ENCODE measurements at regions not wholly inside any gene's neighbourhood (a gene's known extent, or its start where the extent isn't known, plus 50 kb on each side); places are given as distances from the start of the nearest gene placed in this dataset.
"Not testable (repeated sequence)": the region's sequence is repeated elsewhere in the genome, so short reads cannot be mapped to it uniquely, and the experiment has no call there.

DNA sequence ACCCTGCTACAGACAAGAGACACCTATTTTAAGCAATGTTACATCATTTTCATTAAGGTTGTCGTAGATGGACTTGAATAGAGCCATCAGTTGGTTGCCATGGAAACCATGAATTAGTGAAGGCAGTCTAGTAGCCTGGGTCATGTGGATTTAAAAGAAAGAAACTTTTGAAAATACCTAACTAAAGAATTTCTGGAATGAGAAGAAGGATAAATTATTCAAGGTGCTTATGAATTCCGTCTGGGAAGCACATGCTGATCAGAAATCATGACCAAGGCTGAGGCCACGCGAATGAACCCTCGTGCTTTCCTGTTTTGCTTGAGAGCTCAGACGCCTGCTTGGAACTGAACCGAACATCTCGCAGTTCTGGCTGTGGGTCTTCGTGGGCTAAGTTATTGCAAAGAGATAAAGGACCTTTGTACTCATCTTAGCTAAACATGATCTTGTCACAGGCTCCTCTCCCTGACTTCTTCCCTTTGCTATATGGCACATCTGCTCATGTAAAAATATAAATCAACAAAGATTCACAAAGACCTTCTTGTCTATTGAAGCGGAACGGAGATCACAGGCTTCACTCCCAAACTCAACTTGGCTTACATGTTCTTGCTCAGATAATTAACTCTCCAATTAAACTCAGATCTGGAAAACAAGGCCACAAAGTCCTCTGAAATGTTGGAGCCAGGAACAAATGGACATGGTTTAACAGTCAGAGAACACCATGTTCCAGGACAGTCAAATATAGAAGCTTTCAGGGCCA lies 140.2 kb downstream of the NUFIP1 start:
- no peak for DNase-seq

DNA sequence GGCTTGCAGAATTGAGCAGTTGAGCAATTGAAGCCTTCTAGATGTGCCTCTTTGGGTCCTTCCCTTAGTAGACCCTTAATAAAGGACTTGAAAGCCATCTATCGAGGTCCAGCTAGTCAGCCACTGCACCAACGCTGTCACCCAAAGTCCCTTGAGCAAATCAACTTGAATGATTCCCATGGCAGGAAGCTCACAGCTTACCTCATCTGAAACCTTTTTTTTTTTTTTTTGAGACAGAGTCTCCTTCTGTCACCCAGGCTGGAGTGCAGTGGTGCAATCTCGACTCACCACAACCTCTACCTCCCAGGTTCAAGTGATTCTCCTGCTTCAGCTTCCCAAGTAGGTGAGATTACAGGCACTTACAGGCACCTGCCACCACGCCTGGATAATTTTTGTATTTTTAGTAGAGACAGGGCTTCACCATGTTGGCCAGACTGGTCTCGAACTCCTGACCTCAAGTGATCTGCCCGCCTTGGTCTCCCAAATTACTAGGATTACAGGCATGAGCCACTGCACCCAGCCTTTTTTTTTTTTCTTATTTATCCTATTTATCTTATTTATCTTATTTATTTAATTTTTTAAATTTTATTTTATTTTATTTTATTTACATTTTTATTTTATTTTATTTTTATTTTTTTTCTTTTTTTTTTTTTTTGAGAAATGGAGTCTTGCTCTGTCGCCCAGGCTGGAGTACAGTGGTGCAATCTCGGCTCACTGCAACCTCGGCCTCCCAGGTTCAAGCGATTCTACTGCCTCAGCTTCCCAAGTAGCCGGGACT lies 143.8 kb downstream of the NUFIP1 start:
- not testable (repeated sequence) for DNase-seq

DNA sequence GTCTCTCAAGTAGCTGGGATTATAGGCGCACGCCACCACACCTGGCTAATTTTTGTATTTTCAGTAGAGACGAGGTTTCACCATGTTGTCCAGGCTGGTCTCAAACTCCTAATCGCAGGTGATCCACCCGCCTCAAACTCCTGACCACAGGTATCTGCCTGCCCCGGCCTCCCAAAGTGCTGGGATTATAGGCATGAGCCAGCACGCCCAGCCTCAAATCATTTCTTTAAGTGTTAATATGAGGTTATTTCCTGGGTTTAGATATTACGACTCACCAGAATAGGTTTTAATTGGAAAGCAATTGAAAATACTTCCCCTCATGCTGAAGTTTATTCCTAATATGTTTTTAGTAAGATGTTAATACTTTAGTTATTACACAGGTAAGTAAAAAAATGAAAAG lies 144.5 kb downstream of the NUFIP1 start:
- no peak for DNase-seq

DNA sequence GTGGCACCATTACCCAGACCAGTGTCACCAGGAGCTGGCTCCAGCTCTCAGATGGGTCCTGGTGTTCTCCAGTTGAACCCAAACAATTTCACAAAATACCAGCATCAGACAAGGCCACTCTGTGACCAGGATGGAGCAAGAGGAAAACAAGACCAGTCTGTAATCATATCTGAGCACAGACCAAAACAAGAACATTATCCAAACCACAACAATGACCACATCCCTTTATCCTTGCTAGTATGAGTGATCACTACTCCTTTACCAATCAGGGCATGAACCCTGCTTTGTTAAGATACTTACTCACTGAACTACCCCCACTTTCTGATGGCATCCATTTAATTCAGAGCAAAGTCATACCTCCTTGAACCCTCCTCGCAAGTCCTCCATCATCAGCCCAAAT lies 145.9 kb downstream of the NUFIP1 start:
- no peak for DNase-seq

DNA sequence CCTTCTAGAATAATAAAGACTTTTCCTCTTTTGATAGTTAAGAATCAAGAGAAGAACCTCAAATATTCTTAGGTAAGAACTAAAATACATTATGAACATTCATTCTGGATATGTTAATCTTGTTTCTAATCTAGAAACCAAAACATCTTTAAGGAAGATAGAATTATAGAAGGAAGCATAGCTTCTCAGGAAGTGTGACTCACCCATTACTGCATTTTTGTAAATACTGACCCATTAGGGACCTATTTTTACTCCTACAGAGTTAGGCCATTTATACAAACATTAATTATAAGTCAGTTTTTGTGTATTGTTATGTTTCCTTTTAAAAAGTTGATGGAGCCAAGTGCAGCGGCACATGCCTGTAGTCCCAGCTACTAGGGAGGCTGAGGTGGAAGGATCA lies 147.1 kb downstream of the NUFIP1 start:
- no peak for DNase-seq

DNA sequence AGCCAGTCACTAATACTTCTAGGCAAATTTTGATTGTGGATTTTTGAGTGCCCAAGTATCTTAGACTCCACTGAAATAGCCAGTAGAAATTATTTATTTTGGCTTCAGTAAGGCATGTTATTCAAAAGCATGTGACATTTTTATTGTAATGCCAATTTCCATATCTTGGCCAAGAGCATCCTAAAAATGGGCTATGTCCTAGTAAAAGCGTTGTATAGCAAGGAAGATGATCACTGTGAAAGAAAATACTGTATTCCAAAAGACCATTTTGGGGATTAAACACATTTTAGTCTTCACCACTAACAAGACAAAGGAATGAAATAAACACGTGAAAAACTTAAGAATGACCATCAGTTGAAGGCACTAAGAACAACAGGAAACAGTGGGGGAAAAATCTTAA lies 149.1 kb downstream of the NUFIP1 start:
- no peak for DNase-seq

DNA sequence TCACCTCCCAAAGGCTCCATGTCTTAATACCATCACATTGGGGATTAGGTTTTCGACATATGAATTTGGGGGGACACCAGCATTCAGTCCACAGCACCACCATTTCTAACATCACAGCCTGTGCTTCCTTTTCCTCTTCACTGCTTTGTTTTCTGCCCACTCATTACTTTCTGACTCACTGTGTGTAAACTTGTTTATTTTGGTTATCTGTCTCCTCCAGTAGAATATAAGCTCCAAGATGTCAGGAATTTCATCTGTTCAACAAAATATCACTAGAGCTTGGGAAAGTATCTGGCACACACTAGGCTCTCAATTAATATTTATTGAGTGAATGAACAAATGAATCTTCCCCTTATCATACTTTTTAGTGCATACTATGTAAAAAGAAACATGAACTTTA lies 152.0 kb downstream of the NUFIP1 start:
- DNase-seq = no peak

DNA sequence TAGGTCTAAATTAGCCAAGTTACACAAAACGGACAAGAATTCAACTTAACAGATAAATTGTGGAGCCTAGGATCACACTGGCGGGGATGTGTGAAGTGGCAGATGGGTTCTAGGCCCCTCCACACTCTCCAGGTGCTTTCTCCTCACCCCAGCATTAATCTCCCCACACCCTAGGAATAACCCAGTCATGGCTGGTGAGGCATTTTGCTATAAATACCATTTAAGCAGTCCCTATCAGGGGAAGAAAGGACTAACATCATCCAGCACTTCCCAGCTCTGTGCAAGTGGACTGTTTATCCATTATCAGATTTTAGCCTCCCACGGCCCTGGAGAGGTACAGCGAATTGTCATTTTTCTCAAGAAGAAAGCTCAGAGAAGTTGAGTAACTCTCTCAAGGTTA lies 154.9 kb downstream of the NUFIP1 start:
- no peak for DNase-seq

DNA sequence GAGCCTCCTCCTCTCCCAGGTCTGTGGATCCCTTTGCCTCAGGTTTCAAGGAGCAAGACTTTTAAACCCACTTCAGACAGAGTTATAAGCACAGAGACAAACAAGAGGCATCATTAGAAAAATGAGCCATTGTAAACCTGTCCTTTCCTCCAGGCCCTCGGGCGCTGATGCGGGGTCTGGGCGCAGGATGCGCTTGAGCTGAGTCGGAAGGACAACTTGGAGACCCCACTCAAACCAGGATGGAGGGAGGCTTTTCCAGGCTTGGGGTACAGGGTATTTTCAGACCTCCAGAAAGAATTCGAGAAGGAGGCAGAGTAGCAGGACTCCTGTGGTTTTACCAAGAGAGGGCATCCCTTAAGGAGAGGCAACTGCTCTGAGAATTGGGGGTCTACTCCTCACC lies 155.6 kb downstream of the NUFIP1 start:
- DNase-seq = no peak

DNA sequence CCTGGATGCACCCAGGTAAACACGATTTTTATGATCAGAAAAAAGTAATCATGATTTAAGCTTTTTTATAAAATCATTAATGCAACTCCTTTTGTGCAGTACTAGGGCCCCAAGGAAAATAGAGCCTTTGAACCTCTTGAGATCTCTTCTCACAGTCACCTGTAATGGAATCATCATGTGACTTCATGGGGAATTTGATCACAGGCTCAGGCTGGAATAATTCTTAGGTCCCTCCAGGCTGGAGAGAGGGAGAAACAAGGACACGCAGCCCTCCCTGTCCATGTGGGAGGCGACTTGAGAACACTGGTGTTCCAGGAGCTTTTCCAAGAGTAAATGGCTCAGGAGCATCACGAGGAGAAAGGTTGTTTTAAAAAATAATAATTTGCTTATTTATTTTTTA lies 156.1 kb downstream of the NUFIP1 start:
- no peak for DNase-seq

DNA sequence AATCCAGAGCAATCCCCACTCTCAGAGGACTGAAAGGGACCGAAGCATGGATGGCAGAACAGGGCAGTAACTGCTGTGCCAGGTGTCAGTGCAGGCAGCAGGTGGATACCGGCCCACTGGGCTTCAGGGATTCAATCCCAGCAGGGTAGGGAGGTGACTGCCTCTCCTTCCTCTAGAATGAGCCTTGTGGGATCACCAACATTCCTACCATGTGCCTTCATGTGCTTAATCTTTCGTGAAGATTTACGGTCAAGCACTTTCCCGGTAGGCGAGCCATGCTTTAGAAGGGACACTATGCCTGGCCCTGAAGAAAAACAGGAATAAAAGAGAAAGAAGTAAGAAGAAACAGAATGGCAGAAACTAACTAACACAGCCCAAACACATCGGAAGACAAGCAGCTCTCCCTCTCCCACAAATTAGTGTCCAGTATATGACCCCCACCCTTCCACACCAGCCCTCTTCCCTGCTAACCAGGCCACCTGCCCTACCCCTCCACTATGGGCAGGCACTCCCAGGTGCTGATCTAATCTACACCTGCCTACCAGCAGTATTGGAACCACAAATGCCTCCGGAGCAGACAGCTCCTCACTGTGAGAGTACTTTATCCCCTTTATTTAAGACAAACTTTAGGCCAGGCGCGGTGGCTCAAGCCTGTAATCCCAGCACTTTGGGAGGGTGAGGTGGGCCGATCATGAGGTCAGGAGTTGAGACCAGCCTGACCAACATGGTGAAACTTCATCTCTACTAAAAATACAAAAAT lies 162.5 kb downstream of the NUFIP1 start:
- DNase-seq = no peak

DNA sequence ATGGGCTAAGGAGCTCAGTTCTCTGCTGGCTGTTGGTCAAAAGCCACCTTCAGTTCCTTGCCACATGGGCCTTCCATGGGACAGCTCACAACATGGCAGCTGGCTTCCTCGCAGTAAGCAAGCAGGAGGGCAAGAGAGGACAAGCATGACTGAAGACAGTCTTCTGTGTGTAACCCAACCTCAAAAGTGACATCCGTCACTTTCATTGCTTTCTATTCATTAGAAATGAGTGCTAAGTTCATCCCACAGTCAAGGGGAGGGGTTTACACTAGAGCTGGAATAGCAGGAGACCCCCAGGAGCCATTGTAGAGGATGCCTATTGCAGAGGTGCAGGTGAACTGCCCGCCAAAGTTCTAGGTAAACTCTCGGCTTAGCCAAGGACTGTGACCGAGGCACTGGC lies 163.3 kb downstream of the NUFIP1 start:
- no peak for DNase-seq

DNA sequence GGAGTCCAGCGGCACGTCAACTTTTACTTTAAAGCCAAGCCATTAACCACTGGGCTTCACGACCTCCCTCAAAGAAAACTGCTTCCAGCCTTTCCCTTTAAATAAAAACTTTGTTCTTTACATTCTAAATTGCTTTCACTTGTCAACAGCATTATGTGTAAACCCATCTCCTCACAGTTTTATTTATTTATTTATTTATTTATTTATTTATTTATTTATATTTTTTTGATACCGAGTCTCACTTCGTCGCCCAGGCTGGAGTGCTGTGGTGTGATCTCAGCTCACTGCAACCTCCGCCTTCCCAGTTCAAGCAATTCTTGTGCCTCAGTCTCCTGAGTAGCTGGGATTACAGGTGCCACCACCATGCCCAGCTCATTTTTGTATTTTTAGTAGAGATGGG lies 165.7 kb downstream of the NUFIP1 start:
- DNase-seq = not testable (repeated sequence)

DNA sequence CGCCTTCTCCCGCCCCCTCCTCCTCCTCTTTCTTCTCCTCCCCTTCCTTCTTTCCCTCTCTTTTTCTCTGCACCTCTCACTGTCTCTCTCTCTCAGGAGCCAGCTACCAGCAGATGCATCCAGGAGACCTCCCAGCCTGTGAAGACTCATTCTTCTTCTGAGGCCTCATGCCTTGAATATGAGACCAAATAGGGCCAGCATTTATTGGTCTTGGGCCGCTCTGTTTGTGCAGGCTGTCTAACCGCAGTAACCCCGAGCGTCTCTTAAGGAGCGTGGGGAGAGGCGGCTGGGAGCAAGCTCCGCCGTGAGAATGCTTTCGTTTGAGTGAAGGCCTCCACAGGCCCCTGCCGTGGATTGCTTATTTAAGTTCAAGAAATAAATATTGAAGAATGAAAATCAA lies 167.0 kb downstream of the NUFIP1 start:
- no peak for DNase-seq

DNA sequence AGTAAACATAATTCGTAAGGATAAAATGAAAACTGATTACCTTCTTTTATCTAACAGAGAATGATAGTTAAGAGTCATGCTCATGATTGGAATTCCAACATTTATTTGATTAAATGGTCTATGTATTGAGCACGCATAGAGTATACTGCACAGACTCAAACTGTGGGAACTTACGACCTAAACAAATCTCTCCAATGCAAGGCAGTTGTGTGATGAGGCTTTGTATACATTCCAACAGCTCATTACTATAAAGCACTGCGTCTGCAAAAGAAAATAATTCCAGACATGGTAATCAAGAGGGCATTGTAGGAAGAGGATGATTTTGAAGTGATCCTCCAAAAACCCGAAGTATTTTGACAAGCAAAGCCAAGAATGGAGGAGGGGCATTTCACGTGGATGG lies 169.5 kb downstream of the NUFIP1 start:
- DNase-seq = no peak

DNA sequence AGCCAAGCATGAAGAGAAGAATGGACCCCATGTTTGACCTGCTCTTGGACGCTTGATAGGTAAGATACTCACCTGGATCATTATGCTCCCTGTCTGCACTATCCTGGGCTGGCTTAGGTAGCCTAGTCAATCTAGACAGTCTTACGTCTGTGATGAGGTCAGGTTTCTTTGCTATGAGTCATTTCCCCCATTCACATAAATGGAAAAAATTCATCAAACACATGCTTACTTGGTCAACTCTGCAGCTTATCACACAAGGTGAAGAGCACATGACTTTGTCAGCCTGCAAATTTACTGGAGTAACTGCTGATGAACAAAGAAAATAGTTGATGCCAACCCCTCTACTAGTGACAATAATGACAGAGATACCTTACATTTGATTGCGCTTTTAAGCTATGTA lies 170.0 kb downstream of the NUFIP1 start:
- peak; percentile 61 for DNase-seq

DNA sequence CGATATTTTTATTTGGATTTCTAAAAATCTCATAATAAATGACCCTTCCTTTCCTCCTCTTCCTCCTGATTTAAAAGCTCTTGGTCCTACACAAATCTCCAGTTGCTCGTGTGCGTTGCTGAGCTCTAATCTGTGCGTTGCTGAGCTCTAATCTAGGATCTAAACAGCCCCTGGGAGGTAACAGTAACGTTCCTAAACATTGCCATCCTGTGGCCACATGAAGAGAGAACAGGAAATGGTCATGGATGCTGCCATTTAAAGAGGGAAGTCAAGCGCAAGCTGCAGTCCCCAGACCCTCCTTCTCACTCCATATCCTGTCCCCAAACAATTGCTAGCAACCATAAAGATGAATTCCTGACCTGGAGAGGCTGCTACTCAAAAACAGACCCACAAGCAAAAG lies 170.8 kb downstream of the NUFIP1 start:
- no peak for DNase-seq

DNA sequence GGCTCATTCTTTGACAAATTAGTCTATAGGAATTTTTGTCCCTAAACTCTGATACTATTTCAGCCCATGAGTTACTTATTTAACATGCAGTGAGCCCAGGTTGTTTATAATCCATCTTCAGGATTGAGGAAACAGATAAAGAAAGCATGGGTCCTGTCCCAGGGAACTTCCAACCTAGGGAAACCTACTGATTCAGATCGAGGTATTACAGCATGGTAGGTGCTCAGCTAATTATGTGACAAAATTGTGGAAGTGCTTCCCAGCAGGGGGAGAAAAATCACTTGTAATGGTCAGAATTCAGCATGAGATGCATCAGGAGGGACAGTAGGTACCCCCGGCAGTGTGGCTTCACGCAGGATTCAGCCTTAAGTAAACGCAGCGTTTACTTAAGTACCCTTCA lies 171.3 kb downstream of the NUFIP1 start:
- DNase-seq = no peak

DNA sequence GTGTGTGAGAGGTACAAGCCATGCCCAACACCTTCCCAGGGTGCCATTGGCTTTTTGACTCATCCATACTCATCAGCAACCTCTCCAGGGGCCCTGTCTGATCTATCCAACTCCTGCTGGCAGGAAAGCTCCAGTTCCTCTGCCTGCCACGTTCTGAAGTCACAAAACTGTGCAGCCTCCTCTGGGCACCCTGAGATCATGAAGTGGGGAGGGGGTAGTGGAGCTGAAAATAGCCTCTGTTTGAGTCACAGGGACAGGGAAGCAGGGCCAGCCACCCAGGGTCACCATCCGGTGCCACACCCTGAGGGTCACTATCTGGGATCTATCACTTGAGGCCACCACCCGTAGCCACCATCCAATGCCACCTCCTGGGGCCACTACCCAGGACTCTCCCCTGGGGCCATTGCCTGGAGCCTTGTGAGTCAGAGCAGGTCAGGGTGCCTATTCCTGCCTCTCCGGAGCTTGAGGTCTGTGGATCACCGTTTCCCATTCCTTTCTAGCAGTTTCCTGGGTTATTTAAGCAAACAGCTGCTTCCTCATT lies 172.1 kb downstream of the NUFIP1 start:
- DNase-seq = no peak

DNA sequence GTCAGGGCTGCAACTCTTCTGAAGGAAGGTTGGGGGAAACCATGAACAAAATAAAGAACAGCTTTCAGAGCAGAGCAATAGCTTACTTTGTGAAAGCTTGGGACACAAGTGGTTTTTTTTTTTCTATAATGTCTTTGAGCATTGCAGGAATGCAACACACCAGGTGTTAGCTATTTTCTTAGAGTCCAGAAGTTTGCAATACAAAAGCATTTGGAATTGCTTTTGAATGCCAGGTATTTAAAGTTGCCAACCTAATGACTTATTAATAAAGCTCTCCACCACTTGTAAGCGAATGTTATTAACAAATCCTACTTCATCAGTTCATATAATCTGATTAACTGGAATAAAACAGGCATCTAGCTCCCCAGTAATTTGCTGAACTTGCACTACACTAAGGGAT lies 172.6 kb downstream of the NUFIP1 start:
- no peak for DNase-seq

DNA sequence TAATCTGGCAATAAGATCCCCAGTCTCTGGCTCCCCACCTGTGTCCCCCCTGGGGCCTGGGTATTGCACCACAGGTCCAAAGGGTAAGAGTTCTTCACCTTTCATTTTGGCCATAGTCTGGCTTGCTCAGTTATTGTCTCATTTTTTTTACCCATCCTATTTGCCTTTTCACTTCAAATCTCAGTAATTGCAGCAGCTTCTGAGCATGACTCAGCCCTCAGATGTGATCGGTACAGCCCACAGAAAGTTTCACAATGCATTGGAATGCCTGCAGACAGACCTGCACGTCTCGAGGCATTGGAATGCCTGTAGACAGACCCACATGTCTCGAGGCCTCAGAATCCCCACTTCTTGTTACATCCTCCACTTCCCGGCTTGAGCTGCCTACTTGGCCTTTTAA lies 173.6 kb downstream of the NUFIP1 start:
- DNase-seq = no peak

DNA sequence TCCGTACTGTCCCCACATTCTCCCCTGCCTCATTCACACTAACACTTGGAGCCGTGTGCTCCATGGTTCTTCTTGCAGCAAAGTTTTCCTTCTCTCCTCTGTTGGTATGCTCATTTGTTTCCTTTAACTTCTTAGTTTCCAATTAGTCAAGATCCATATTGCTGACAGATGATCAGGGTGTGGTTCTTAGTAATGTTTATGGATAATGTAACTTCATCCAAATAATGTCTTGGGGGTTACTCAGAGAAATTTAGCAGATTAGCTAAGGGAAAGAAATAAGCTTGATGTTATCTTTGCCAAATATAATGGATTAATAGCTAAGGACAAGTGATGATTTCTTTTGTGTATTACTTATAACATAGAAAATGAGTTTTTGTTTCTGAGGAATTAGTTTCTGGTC lies 174.4 kb downstream of the NUFIP1 start:
- DNase-seq = no peak

DNA sequence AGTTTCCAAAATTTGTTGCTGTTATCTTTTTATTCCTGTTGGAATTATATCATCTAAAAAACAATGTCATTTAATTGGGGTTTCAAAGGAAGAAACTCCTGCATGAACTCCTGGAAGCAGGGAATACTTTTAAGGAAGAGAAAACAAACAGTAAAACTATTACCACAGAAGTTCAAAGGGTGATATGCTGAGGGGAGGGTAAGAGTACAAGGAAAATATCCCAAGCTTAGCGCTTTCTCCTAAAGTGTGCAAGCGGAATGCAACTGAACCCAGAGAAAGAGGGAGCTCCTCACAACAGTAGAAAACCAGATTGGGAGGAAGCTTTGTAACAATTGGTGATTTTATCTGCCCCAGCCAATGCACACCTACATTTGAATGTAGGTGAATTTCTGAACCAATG lies 175.1 kb downstream of the NUFIP1 start:
- no peak for DNase-seq

DNA sequence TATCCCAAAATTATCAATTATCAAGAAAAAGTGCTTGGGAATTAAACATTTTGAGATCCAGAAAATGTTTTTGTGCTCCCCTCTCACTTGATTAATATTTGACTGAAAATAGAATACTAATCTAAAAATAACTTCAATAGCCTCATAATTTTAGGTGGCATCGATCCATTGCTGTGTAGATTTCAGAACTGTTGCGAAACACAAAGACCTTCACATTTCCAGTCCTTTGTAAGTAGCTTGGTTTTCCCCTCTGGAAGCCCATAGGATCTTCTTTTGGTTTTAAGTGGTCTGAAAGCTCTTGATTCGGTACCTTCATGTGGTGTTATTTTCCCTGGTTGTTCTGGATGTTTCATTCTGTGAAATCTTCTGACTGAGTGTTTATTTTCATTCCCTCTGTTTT lies 176.5 kb downstream of the NUFIP1 start:
- no peak for DNase-seq

All from activated CD8-positive, alpha-beta memory T cell treated with anti-CD3 and anti-CD28 coated beads for 24 hours (primary cell).